Neuronal stem cell (in vitro differentiated cells): ENCODE measurements at regions not wholly inside any gene's neighbourhood (a gene's known extent, or its start where the extent isn't known, plus 50 kb on each side); places are given as distances from the start of the nearest gene placed in this dataset.

ENCODE experiments used
- DNase-seq: peaks from one replicate; pipeline ENCODE4 v3.0.0-alpha.2; 2013; ENCODE audit warnings: low spot score
- H2AFZ ChIP-seq: one replicate; pipeline ENCODE4 v1.6.1; 2013; ENCODE audit warnings: mild to moderate bottlenecking, low read length, inconsistent platforms
- H2AK5ac ChIP-seq: 2 replicates; pipeline ENCODE4 v1.6.1; 2013; ENCODE audit warnings: low read depth, mild to moderate bottlenecking, inconsistent platforms, low read length, moderate library complexity, mixed read lengths
- H2BK120ac ChIP-seq: 2 replicates; pipeline ENCODE4 v1.6.1; 2013; ENCODE audit warnings: low read depth, mild to moderate bottlenecking, inconsistent platforms, low read length, moderate library complexity, mixed read lengths
- H2BK12ac ChIP-seq: one replicate; pipeline ENCODE4 v1.6.1; 2013; ENCODE audit warnings: low read length, inconsistent platforms
- H2BK15ac ChIP-seq: 2 replicates; pipeline ENCODE4 v1.6.1; 2013; ENCODE audit warnings: mild to moderate bottlenecking, low read length, inconsistent platforms, mixed read lengths
- H2BK5ac ChIP-seq: one replicate; pipeline ENCODE4 v1.6.1; 2013; ENCODE audit warnings: inconsistent platforms, mild to moderate bottlenecking, low read length, moderate library complexity
- H3K14ac ChIP-seq: one replicate; pipeline ENCODE4 v1.6.1; 2013; ENCODE audit warnings: low read length, inconsistent platforms
- H3K18ac ChIP-seq: 2 replicates; pipeline ENCODE4 v1.6.1; 2013; ENCODE audit warnings: low read length, inconsistent platforms
- H3K23ac ChIP-seq: 2 replicates; pipeline ENCODE4 v1.6.1; 2013; ENCODE audit warnings: low read depth, mild to moderate bottlenecking, mixed read lengths, low read length, inconsistent platforms; ENCODE audit not compliant: poor library complexity
- H3K27ac ChIP-seq: replicated peaks from 3 replicates; pipeline ENCODE4 v1.5.1; 2013; ENCODE audit warnings: low read length, inconsistent platforms
- H3K27me3 ChIP-seq, 3 experiments: 2 replicates each; pipeline ENCODE4 v1.6.1; 2013; ENCODE audit warnings: low read length in 3 of 3, mild to moderate bottlenecking in 2 of 3, inconsistent platforms in 1 of 3, low read depth in 1 of 3, mixed read lengths in 1 of 3, moderate library complexity in 1 of 3; ENCODE audit not compliant: control insufficient read depth in 3 of 3, insufficient read depth in 3 of 3
- H3K36me3 ChIP-seq, 2 donors: replicated peaks in 1 of 2; 2 replicates each; pipeline ENCODE4 v1.6.1; 2013; ENCODE audit warnings: low read length in 2 of 2; ENCODE audit not compliant: control insufficient read depth in 2 of 2, insufficient read depth in 2 of 2
- H3K4ac ChIP-seq: 2 replicates; pipeline ENCODE4 v1.6.1; 2013; ENCODE audit warnings: inconsistent platforms, mild to moderate bottlenecking, low read length, moderate library complexity
- H3K4me1 ChIP-seq, 2 donors: 1 replicate in 1 of 2; 2 replicates in 1 of 2; pipeline ENCODE4 v1.6.1; 2013; ENCODE audit warnings: low read length in 2 of 2, low read depth in 1 of 2; ENCODE audit not compliant: control insufficient read depth in 2 of 2, insufficient read depth in 1 of 2
- H3K4me2 ChIP-seq: one replicate; pipeline ENCODE4 v1.6.1; 2013; ENCODE audit warnings: mild to moderate bottlenecking, low read length, inconsistent platforms; ENCODE audit not compliant: insufficient read depth, poor library complexity, severe bottlenecking
- H3K4me3 ChIP-seq, 2 donors: 2 replicates each; pipeline ENCODE4 v1.5.1; 2013; ENCODE audit warnings: low read length in 2 of 2, mild to moderate bottlenecking in 2 of 2, inconsistent platforms in 1 of 2, moderate library complexity in 1 of 2
- H3K79me1 ChIP-seq: one replicate; pipeline ENCODE4 v1.6.1; 2013; ENCODE audit warnings: low read depth, mild to moderate bottlenecking, inconsistent platforms, low read length, moderate library complexity
- H3K9ac ChIP-seq: one replicate; pipeline ENCODE4 v1.6.1; 2013; ENCODE audit warnings: mild to moderate bottlenecking, low read depth, low read length, inconsistent platforms; ENCODE audit not compliant: poor library complexity
- H3K9me3 ChIP-seq, 2 donors: replicated peaks in 1 of 2; 2 replicates each; pipeline versions ENCODE3 to v1.6.1; 2013; ENCODE audit warnings: low read length in 2 of 2, mild to moderate bottlenecking in 2 of 2, inconsistent platforms in 1 of 2, low read depth in 1 of 2, mixed read lengths in 1 of 2, moderate library complexity in 1 of 2; ENCODE audit not compliant: control insufficient read depth in 2 of 2, insufficient read depth in 1 of 2
- H4K8ac ChIP-seq: one replicate; pipeline ENCODE4 v1.6.1; 2013; ENCODE audit warnings: low read depth, mild to moderate bottlenecking, inconsistent platforms, low read length, moderate library complexity
- H4K91ac ChIP-seq: one replicate; pipeline ENCODE4 v1.6.1; 2013; ENCODE audit warnings: low read length, low read depth, mild to moderate bottlenecking, inconsistent platforms; ENCODE audit not compliant: poor library complexity
- WGBS, 2 donors: extraction: QIAGEN DNeasy Blood & Tissue Kit; methylation state at CpG; one replicate each; pipeline ENCODE4 v1.1.7; 2013; ENCODE audit warnings: missing lambda C conversion rate in 2 of 2, mixed read lengths in 1 of 2; ENCODE audit not compliant: insufficient read length in 2 of 2, insufficient replicate concordance in 1 of 2; ENCODE audit errors: extremely low coverage in 2 of 2; 5-methylcytosine and 5-hydroxymethylcytosine counted together

DNA sequence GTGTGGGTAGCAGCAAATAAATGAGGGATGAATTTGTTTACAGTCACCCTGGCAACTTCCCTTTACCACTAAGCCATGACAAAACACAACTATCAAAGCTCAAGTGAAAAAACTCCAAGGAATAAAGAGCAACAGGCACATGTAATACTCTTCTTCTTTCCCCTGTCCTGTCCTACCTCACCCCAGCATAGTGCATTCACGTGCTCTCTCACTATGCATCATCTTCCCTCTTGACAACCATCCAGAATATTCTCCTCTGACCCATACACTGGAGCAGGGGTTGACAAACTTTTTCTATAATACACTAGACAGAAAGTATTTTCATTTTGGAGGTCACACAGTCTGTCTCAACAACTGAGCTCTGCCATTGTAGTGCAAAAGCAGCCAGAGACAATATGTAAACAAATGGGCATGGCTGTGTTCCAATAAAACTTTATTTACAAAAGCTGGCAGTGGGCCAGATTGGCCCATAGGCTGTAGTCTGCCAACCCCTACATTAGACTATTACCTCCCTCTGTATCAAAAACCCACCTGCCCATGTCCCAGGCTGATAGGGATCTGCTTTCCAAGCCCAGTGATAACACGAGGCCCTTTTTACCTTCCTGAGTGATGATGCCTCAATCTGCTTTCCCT, 354.5 kb downstream of the FGFR2 start:
- H2AFZ ChIP-seq = no peak overlapping the region
- no peak overlapping the region for H2BK120ac ChIP-seq
- no peak overlapping the region for H3K9ac ChIP-seq
- no peak for DNase-seq
- H3K4me3 ChIP-seq = no peak overlapping the region
- H3K27me3 ChIP-seq = peaks cover 0 to 4% (median 0%) of the 10 kb centered on the region in 3 experiments
- WGBS, 2 donors = no CpG with 5 or more reads among the region's 2 CpGs
- no peaks in the 10 kb centered on the region for H3K79me1 ChIP-seq
- no peak overlapping the region for H4K8ac ChIP-seq
- no peaks in the 10 kb centered on the region for H3K4me1 ChIP-seq
- H2BK12ac ChIP-seq = no peak overlapping the region
- no peaks in the 10 kb centered on the region for H3K9me3 ChIP-seq
- H3K4me2 ChIP-seq = no peak overlapping the region
- H3K14ac ChIP-seq = no peak overlapping the region
- no peak overlapping the region for H2BK5ac ChIP-seq
- H3K18ac ChIP-seq = no peak overlapping the region
- H2BK15ac ChIP-seq = no peak overlapping the region
- no peak overlapping the region for H3K23ac ChIP-seq
- H2AK5ac ChIP-seq = no peak overlapping the region
- H3K27ac ChIP-seq = no peak overlapping the region
- H3K4ac ChIP-seq = no peak overlapping the region
- no peak overlapping the region for H4K91ac ChIP-seq
- no peaks in the 10 kb centered on the region for H3K36me3 ChIP-seq

DNA sequence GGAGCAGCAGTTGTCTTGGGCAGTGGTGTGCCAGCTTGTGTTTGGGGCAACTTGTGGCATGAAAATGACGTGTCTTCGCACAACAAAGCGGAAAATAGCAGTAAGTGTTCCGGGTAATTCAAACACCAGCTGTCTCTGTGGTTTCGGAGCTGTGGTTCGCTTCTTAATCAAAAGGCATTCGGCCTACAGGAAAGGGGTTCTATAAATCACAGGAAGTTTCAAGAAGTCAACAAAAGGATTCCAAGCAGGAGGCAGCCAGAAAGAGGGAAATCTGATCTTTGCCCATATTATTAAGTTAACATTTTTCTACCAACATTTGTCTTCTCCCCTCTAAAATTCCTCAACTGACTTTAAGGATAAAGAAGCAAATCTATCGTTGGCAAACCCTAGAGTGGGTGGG, 353.4 kb downstream of the FGFR2 start:
- H4K8ac ChIP-seq = no peak overlapping the region
- H2AK5ac ChIP-seq = no peak overlapping the region
- no peak overlapping the region for H3K4me2 ChIP-seq
- no peak overlapping the region for H3K23ac ChIP-seq
- no peaks in the 10 kb centered on the region for H3K79me1 ChIP-seq
- H3K9me3 ChIP-seq = no peaks in the 10 kb centered on the region
- no peak overlapping the region for H3K27ac ChIP-seq
- WGBS, 2 donors = no CpG with 5 or more reads among the region's 8 CpGs
- H3K4ac ChIP-seq = no peak overlapping the region
- no peak overlapping the region for H3K9ac ChIP-seq
- H2BK15ac ChIP-seq = no peak overlapping the region
- no peak overlapping the region for H2BK12ac ChIP-seq
- H3K4me1 ChIP-seq = no peaks in the 10 kb centered on the region
- DNase-seq = no peak
- H2BK5ac ChIP-seq = no peak overlapping the region
- peaks cover 0 to 4% (median 0%) of the 10 kb centered on the region in 3 experiments for H3K27me3 ChIP-seq
- no peak overlapping the region for H3K18ac ChIP-seq
- no peak overlapping the region for H3K4me3 ChIP-seq
- no peak overlapping the region for H3K14ac ChIP-seq
- no peak overlapping the region for H2BK120ac ChIP-seq
- H2AFZ ChIP-seq = no peak overlapping the region
- no peak overlapping the region for H4K91ac ChIP-seq
- H3K36me3 ChIP-seq = no peaks in the 10 kb centered on the region

DNA sequence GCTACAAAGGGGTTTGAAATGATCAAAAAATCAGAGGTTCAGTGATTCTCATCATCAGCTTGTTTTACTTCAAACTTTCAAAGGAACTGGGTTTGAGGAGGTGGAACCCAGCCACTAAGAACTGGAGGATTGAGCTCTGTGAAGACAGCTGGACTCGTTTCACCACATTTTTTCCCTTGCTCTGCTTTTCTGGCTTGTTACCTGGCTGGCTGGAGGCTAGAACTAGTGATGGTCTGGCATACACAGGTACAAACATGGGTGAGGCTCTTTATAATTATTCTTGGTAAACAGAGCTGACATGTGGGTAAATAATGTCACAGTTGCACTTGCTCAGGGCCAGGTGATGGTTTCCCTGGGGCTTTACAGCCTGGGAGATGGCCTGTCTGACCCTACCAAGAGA, 352.5 kb downstream of the FGFR2 start:
- Histone ChIP-seq H3K9me3 (no peaks in the 10 kb centered on the region), H4K91ac (no peak overlapping the region), H3K4me3 (no peak overlapping the region), H3K36me3 (no peaks in the 10 kb centered on the region), H2BK5ac (no peak overlapping the region), H3K23ac (no peak overlapping the region), H3K4ac (no peak overlapping the region), H2BK120ac (no peak overlapping the region), H2AFZ (no peak overlapping the region), H2AK5ac (no peak overlapping the region), H3K9ac (no peak overlapping the region), H3K27me3 (peaks cover 0 to 4% (median 0%) of the 10 kb centered on the region in 3 experiments), H3K4me1 (no peaks in the 10 kb centered on the region), H3K79me1 (no peaks in the 10 kb centered on the region), H3K27ac (no peak overlapping the region), H3K14ac (no peak overlapping the region), H2BK15ac (no peak overlapping the region), H3K4me2 (no peak overlapping the region), H4K8ac (no peak overlapping the region), H2BK12ac (no peak overlapping the region), H3K18ac (no peak overlapping the region)
- no peak for DNase-seq
- no CpG with 5 or more reads among the region's 1 CpG for WGBS, 2 donors

DNA sequence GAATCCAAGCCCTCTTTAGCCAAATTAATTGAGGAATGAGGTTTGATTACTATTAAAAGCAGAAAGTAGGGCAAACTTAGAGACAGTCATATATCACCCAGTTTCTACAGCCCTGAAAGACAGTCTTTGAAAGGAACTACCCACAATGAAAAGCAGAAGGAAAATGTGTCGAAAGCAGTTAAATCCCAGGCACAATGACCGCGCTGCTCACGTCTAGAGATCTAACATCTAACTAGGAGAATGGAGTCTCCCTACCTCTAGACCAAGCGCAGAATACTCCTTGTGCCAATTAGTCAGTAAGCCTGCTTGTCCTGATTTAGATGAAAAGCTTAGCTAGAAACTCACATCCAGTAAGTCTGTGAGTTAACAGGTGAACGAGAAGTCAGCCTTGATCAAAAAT, 350.0 kb downstream of the FGFR2 start:
- H2BK12ac ChIP-seq = no peak overlapping the region
- no peaks in the 10 kb centered on the region for H3K79me1 ChIP-seq
- H3K23ac ChIP-seq = no peak overlapping the region
- no peak overlapping the region for H3K18ac ChIP-seq
- peaks cover 0 to 4% (median 0%) of the 10 kb centered on the region in 3 experiments for H3K27me3 ChIP-seq
- no peak overlapping the region for H3K9ac ChIP-seq
- no peak overlapping the region for H4K91ac ChIP-seq
- WGBS, 2 donors = no CpG with 5 or more reads among the region's 6 CpGs
- H3K4ac ChIP-seq = no peak overlapping the region
- H2AFZ ChIP-seq = no peak overlapping the region
- H3K4me1 ChIP-seq = no peaks in the 10 kb centered on the region
- no peak overlapping the region for H4K8ac ChIP-seq
- H2AK5ac ChIP-seq = no peak overlapping the region
- no peak overlapping the region for H2BK120ac ChIP-seq
- no peaks in the 10 kb centered on the region for H3K9me3 ChIP-seq
- no peak overlapping the region for H2BK5ac ChIP-seq
- no peak overlapping the region for H3K14ac ChIP-seq
- H2BK15ac ChIP-seq = no peak overlapping the region
- H3K4me3 ChIP-seq = no peak overlapping the region
- H3K36me3 ChIP-seq = no peaks in the 10 kb centered on the region
- DNase-seq = no peak
- no peak overlapping the region for H3K4me2 ChIP-seq
- no peak overlapping the region for H3K27ac ChIP-seq
